HG02623 (cell line): ENCODE measurements at regions not wholly inside any gene's neighbourhood (a gene's known extent, or its start where the extent isn't known, plus 50 kb on each side); places are given as distances from the start of the nearest gene placed in this dataset.
A peak's percentile ranks its signal among the peaks of the same experiment; 100 is the strongest.

ENCODE experiments used
- ATAC-seq: cut with Tn5 transposase; IDR thresholded peaks from one replicate; pipeline ENCODE4 v1.9.1; 2021; ENCODE audit warnings: moderate library complexity; ENCODE audit not compliant: unreplicated experiment

- ATAC-seq: no peak
Measured at GRCh38 chr7:84446991-84447480, 252.4 kb upstream of the SEMA3A start.

GRCh38 chr7:84425702-84426259 lies 231.2 kb upstream of the SEMA3A start:
- no peak for ATAC-seq

- no peak for ATAC-seq
Measured at GRCh38 chr7:84422790-84423189, 228.2 kb upstream of the SEMA3A start.

- ATAC-seq: no peak
Measured at GRCh38 chr7:84412161-84412969, 217.8 kb upstream of the SEMA3A start.

- ATAC-seq: no peak
Measured at GRCh38 chr7:84399661-84400060, 205.1 kb upstream of the SEMA3A start.

- no peak for ATAC-seq
Measured at GRCh38 chr7:84394219-84394618, 199.6 kb upstream of the SEMA3A start.

GRCh38 chr7:84393786-84394185 lies 199.2 kb upstream of the SEMA3A start:
- no peak for ATAC-seq

- ATAC-seq: no peak
Measured at GRCh38 chr7:84390845-84391244, 196.3 kb upstream of the SEMA3A start.

- peak; percentile 99 for ATAC-seq
Measured at GRCh38 chr7:84389242-84389641, 194.7 kb upstream of the SEMA3A start.

- no peak for ATAC-seq
Measured at GRCh38 chr7:84387595-84387994, 193.0 kb upstream of the SEMA3A start.

GRCh38 chr7:84384417-84384816 lies 189.8 kb upstream of the SEMA3A start:
- ATAC-seq: no peak

GRCh38 chr7:84379446-84379845 lies 184.9 kb upstream of the SEMA3A start:
- no peak for ATAC-seq

- no peak for ATAC-seq
Measured at GRCh38 chr7:84372712-84373111, 178.1 kb upstream of the SEMA3A start.

- no peak for ATAC-seq
Measured at GRCh38 chr7:84372155-84372621, 177.6 kb upstream of the SEMA3A start.

GRCh38 chr7:84370114-84370513 lies 175.5 kb upstream of the SEMA3A start:
- ATAC-seq: no peak

GRCh38 chr7:84368122-84368521 lies 173.5 kb upstream of the SEMA3A start:
- no peak for ATAC-seq

- no peak for ATAC-seq
Measured at GRCh38 chr7:84364708-84365107, 170.1 kb upstream of the SEMA3A start.

- ATAC-seq: no peak
Measured at GRCh38 chr7:84363741-84364140, 169.2 kb upstream of the SEMA3A start.

- ATAC-seq: no peak
Measured at GRCh38 chr7:84362828-84363227, 168.2 kb upstream of the SEMA3A start.

- no peak for ATAC-seq
Measured at GRCh38 chr7:84362360-84362759, 167.8 kb upstream of the SEMA3A start.

GRCh38 chr7:84354866-84355265 lies 160.3 kb upstream of the SEMA3A start:
- ATAC-seq: no peak

- no peak for ATAC-seq
Measured at GRCh38 chr7:84354030-84354429, 159.4 kb upstream of the SEMA3A start.
